Osteoblast (primary cell): ENCODE measurements at regions not wholly inside any gene's neighbourhood (a gene's known extent, or its start where the extent isn't known, plus 50 kb on each side); places are given as distances from the start of the nearest gene placed in this dataset.

ENCODE experiments used
- DNase-seq: peaks from one replicate; pipeline ENCODE4 v3.0.0; 2011; ENCODE audit warnings: low spot score, mixed read lengths; ENCODE audit not compliant: insufficient read length; ENCODE audit errors: missing footprints
- H2AFZ ChIP-seq: 2 replicates; pipeline ENCODE4 v1.6.0; 2011; ENCODE audit warnings: mild to moderate bottlenecking, low read length
- H3K27ac ChIP-seq: 2 replicates; pipeline ENCODE4 v1.5.1; 2011; ENCODE audit warnings: mild to moderate bottlenecking, low read depth, low read length, moderate library complexity
- H3K27me3 ChIP-seq: 2 replicates; pipeline ENCODE4 v1.6.0; 2012; ENCODE audit warnings: mild to moderate bottlenecking, control low read depth, inconsistent platforms, low read length, moderate library complexity; ENCODE audit not compliant: insufficient read depth
- H3K36me3 ChIP-seq: 2 replicates; pipeline ENCODE4 v1.5.1; 2011; ENCODE audit warnings: mild to moderate bottlenecking, low read length, control low read depth, moderate library complexity; ENCODE audit not compliant: insufficient read depth
- H3K4me1 ChIP-seq: 2 replicates; pipeline ENCODE4 v1.5.1; 2011; ENCODE audit warnings: mild to moderate bottlenecking, low read length, control low read depth, moderate library complexity; ENCODE audit not compliant: insufficient read depth
- H3K4me2 ChIP-seq: 2 replicates; pipeline ENCODE4 v1.6.0; 2011; ENCODE audit warnings: mild to moderate bottlenecking, low read length; ENCODE audit not compliant: insufficient read depth
- H3K4me3 ChIP-seq: fragments of 200-600 bp; sonication (generic); 3 replicates; pipeline ENCODE4 v1.5.1; 2012; ENCODE audit warnings: mild to moderate bottlenecking, low read length, inconsistent platforms; ENCODE audit not compliant: insufficient read depth
- H3K79me2 ChIP-seq: 2 replicates; pipeline ENCODE4 v1.6.0; 2012; ENCODE audit warnings: mild to moderate bottlenecking, low read length, control low read depth, inconsistent platforms; ENCODE audit not compliant: insufficient read depth
- H3K9me3 ChIP-seq: 2 replicates; pipeline ENCODE4 v1.5.1; 2011; ENCODE audit warnings: low read depth, low read length, control low read depth
- H4K20me1 ChIP-seq: 2 replicates; pipeline ENCODE4 v1.6.0; 2012; ENCODE audit warnings: mild to moderate bottlenecking, low read length, control low read depth; ENCODE audit not compliant: insufficient read depth
- CTCF ChIP-seq: IDR thresholded peaks from 2 replicates; pipeline ENCODE4 v1.5.1; 2011; ENCODE audit warnings: mild to moderate bottlenecking, low read depth, low read length, moderate library complexity; ENCODE audit errors: extremely low read depth

GRCh38 chr18:5091741-5092140, 105.3 kb downstream of the AKAIN1 start:
- no peaks in the 10 kb centered on the region for H3K9me3 ChIP-seq
- no peaks in the 10 kb centered on the region for H3K79me2 ChIP-seq
- H3K27ac ChIP-seq: no peak overlapping the region
- no peaks in the 10 kb centered on the region for H3K4me1 ChIP-seq
- no peak overlapping the region for H3K4me3 ChIP-seq
- H3K4me2 ChIP-seq: no peak overlapping the region
- H4K20me1 ChIP-seq: no peaks in the 10 kb centered on the region
- DNase-seq: no peak
- no peak overlapping the region for H2AFZ ChIP-seq
- no peaks in the 10 kb centered on the region for H3K36me3 ChIP-seq
- TF ChIP-seq CTCF: no peak
- H3K27me3 ChIP-seq: no peaks in the 10 kb centered on the region

- H4K20me1 ChIP-seq: no peaks in the 10 kb centered on the region
- no peaks in the 10 kb centered on the region for H3K9me3 ChIP-seq
- H2AFZ ChIP-seq: no peak overlapping the region
- no peak overlapping the region for H3K4me3 ChIP-seq
- H3K27me3 ChIP-seq: no peaks in the 10 kb centered on the region
- TF ChIP-seq CTCF: no peak
- H3K27ac ChIP-seq: no peak overlapping the region
- no peak for DNase-seq
- H3K4me2 ChIP-seq: no peak overlapping the region
- no peaks in the 10 kb centered on the region for H3K4me1 ChIP-seq
- H3K36me3 ChIP-seq: no peaks in the 10 kb centered on the region
- no peaks in the 10 kb centered on the region for H3K79me2 ChIP-seq
Measured at GRCh38 chr18:5075297-5075696, 121.8 kb downstream of the AKAIN1 start.

GRCh38 chr18:5073026-5073944, 123.8 kb downstream of the AKAIN1 start:
- no peaks in the 10 kb centered on the region for H3K4me1 ChIP-seq
- peak; percentile 20 for TF ChIP-seq CTCF

GRCh38 chr18:5068851-5069250, 128.2 kb downstream of the AKAIN1 start:
- H3K27me3 ChIP-seq: no peaks in the 10 kb centered on the region
- H4K20me1 ChIP-seq: no peaks in the 10 kb centered on the region
- no peak overlapping the region for H3K27ac ChIP-seq
- H3K4me1 ChIP-seq: no peaks in the 10 kb centered on the region
- H3K36me3 ChIP-seq: no peaks in the 10 kb centered on the region
- no peak overlapping the region for H3K4me3 ChIP-seq
- no peak for DNase-seq
- H3K4me2 ChIP-seq: no peak overlapping the region
- no peaks in the 10 kb centered on the region for H3K9me3 ChIP-seq
- H2AFZ ChIP-seq: no peak overlapping the region
- TF ChIP-seq CTCF: no peak
- no peaks in the 10 kb centered on the region for H3K79me2 ChIP-seq

More at GRCh38 chr18:5073026-5073944, 123.8 kb downstream of the AKAIN1 start:
- H3K9me3 ChIP-seq: no peaks in the 10 kb centered on the region
- H3K27me3 ChIP-seq: no peaks in the 10 kb centered on the region
- H3K36me3 ChIP-seq: no peaks in the 10 kb centered on the region
- no peaks in the 10 kb centered on the region for H3K79me2 ChIP-seq
- H4K20me1 ChIP-seq: no peaks in the 10 kb centered on the region
- H2AFZ ChIP-seq: no peak overlapping the region
- H3K4me3 ChIP-seq: no peak overlapping the region
- DNase-seq: peak; percentile 52
- H3K4me2 ChIP-seq: no peak overlapping the region
- H3K27ac ChIP-seq: no peak overlapping the region
